Mesothelial cell of epicardium (in vitro differentiated cells): ENCODE measurements at regions not wholly inside any gene's neighbourhood (a gene's known extent, or its start where the extent isn't known, plus 50 kb on each side); places are given as distances from the start of the nearest gene placed in this dataset.

Source experiments
- DNase-seq, 2 experiments: peaks; one replicate each; pipeline ENCODE4 v3.0.0; 2021; ENCODE audit warnings: low spot score in 2 of 2; ENCODE audit not compliant: unreplicated experiment in 2 of 2
- H3K27ac Mint-ChIP-seq: 2 replicates; pipeline ENCODE4 v1.8.0; 2021; ENCODE audit warnings: mixed read lengths
- H3K27me3 Mint-ChIP-seq: 2 replicates; pipeline ENCODE4 v1.8.0; 2021; ENCODE audit warnings: low read depth, mixed read lengths
- H3K36me3 Mint-ChIP-seq: 2 replicates; pipeline ENCODE4 v1.8.0; 2021; ENCODE audit warnings: mixed read lengths
- H3K4me1 Mint-ChIP-seq: 2 replicates; pipeline ENCODE4 v1.8.0; 2021; ENCODE audit warnings: mixed read lengths
- H3K4me3 Mint-ChIP-seq: 2 replicates; pipeline ENCODE4 v1.8.0; 2021; ENCODE audit warnings: mild to moderate bottlenecking, moderate library complexity, mixed read lengths
- H3K9me3 Mint-ChIP-seq: 2 replicates; pipeline ENCODE4 v1.8.0; 2021; ENCODE audit warnings: mixed read lengths
- TF ChIP-seq, protein P1 (sequence below): fragments of 200-600 bp; sonication (generic); IDR thresholded peaks from one replicate; pipeline ENCODE4 v1.5.0; 2021; ENCODE audit warnings: antibody characterized with exemption; ENCODE audit not compliant: unreplicated experiment

DNA sequence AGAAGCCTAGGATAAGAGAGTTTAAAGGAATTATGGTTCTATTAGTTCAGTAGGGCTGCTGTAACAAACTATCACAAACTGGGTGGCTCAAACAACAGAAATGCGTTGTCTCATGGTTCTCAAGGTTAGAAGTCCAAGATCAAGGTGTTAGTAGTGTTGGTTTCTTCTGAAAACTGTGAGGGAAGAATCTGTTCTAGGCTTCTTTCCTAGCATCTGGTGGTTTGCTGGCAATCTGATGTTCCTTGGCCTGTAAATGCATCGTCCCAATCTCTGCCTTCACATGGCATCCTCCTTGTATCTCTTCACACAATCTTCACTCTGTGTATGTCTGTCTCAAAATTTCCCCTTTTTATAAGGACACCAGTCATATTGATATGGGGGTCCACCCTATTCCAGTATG lies 76.3 kb downstream of the MDH1 start:
- H3K36me3 Mint-ChIP-seq, result no peaks in the 10 kb centered on the region
- no peaks in the 10 kb centered on the region for H3K27me3 Mint-ChIP-seq
- H3K27ac Mint-ChIP-seq, result no peak overlapping the region
- peaks cover 13% of the 10 kb centered on the region for H3K4me1 Mint-ChIP-seq
- TF ChIP-seq, protein P1, sequence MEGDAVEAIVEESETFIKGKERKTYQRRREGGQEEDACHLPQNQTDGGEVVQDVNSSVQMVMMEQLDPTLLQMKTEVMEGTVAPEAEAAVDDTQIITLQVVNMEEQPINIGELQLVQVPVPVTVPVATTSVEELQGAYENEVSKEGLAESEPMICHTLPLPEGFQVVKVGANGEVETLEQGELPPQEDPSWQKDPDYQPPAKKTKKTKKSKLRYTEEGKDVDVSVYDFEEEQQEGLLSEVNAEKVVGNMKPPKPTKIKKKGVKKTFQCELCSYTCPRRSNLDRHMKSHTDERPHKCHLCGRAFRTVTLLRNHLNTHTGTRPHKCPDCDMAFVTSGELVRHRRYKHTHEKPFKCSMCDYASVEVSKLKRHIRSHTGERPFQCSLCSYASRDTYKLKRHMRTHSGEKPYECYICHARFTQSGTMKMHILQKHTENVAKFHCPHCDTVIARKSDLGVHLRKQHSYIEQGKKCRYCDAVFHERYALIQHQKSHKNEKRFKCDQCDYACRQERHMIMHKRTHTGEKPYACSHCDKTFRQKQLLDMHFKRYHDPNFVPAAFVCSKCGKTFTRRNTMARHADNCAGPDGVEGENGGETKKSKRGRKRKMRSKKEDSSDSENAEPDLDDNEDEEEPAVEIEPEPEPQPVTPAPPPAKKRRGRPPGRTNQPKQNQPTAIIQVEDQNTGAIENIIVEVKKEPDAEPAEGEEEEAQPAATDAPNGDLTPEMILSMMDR, result no peak
- no peak overlapping the region for H3K4me3 Mint-ChIP-seq
- peaks cover 3% of the 10 kb centered on the region for H3K9me3 Mint-ChIP-seq
- no peak for DNase-seq

DNA sequence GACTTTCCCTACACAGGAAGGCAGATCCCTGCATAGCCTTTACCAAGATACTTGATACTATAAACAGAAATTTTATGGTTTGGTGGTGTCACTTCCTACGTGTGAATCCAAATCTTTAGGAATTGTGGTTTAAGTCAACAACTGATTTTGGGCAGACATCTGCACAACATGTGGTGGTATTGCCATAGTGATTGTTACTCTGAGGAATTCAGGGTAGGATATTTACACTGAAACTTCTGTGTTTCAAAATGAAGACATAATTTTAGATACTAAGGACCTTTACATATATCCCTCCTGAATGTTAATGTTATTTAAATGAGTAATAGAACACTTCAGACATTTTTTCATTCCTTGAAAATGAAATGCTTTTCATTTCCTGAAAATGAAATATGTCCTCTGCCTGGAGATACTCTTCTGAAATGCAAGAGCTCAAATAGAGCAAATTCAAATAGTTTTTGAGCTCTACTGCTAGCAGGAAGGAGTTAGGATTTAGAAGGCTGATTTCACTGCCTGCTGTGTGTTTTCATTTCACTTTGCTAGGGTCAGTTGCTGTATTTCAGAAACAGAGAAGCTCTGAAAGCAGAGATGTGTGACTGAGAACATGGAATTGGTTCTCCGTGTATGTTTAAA lies 77.2 kb downstream of the MDH1 start:
- no peak for DNase-seq
- H3K27me3 Mint-ChIP-seq, result no peaks in the 10 kb centered on the region
- H3K4me3 Mint-ChIP-seq, result no peak overlapping the region

DNA sequence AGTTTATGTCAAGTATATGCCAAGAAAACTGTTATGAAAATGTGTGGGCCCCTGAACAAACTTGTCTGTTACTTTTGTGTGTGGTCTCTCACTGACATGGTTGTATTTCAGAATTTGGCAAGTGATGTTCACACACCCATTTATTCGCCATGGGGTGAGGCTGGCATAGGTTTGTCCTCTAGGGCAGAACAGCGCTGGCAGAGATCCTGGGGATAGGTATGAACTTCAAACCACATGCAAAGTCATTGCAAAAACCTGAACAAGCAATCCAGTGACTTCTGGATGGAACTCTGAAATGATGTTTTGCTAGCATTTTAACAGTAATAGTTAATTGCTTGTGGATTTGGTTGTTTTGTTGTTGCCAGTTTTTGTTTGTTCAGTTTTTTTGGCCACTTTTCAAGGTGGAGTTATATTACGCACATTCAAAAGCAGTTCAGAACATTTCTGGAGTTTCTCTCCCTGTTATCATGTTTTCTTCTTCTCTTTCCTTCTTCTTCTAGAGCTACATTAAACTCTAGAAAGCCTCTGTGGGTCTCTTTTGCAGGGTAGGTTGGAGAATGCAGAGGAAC lies 78.5 kb downstream of the MDH1 start:
- no peaks in the 10 kb centered on the region for H3K36me3 Mint-ChIP-seq
- H3K4me3 Mint-ChIP-seq, result no peak overlapping the region

More for the DNA sequence above, 77.2 kb downstream of the MDH1 start:
- H3K4me1 Mint-ChIP-seq, result peaks cover 13% of the 10 kb centered on the region
- H3K36me3 Mint-ChIP-seq, result no peaks in the 10 kb centered on the region
- H3K27ac Mint-ChIP-seq, result no peak overlapping the region
- TF ChIP-seq, protein P1, result no peak
- H3K9me3 Mint-ChIP-seq, result peaks cover 3% of the 10 kb centered on the region

DNA sequence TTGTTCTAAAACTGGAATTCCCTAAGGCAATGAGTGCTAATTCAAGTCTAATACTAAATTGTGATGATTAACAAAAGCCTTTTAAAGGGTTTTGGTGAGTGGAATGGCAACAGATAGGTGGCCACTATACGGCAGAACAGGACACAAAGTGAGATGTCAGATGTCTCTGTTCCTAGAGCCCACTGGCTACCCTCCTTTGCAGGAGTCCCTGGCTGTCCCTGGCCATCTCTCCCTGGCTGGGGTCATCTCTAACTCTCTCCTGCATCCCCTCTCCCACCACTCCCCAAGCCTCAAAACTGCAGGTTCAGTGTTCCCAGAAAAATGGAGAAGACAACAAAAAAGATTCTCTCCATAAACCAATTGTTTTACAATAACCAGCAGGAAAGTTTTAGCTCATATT lies 79.2 kb downstream of the MDH1 start:
- Mint-ChIP-seq H3K9me3 (peaks cover 3% of the 10 kb centered on the region), H3K27me3 (no peaks in the 10 kb centered on the region), H3K36me3 (no peaks in the 10 kb centered on the region), H3K4me3 (no peak overlapping the region), H3K4me1 (peaks cover 13% of the 10 kb centered on the region), H3K27ac (no peak overlapping the region)
- TF ChIP-seq, protein P1, result no peak
- no peak for DNase-seq

More for the DNA sequence above, 78.5 kb downstream of the MDH1 start:
- TF ChIP-seq, protein P1, result no peak
- H3K27me3 Mint-ChIP-seq, result no peaks in the 10 kb centered on the region
- H3K4me1 Mint-ChIP-seq, result peaks cover 13% of the 10 kb centered on the region
- H3K27ac Mint-ChIP-seq, result no peak overlapping the region
- DNase-seq, result no peak
- H3K9me3 Mint-ChIP-seq, result peaks cover 3% of the 10 kb centered on the region

DNA sequence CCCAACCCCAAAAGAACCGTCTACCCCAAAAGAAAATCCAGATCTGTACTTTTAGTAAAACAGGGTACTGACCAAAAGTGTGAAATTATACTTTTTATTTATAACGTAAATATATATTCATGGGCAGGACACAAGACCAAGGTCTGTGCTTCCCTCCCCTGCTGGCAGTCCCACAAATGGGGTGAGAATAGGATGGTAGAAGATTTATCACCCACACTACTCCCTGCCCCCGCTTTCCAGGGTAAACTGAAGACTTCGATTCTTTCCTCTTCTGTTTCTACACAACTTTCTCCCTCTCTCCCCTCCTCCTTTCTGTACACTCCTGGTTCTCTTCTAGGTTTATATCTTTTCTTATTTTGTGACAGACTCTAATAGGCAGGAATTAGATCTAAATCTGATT lies 79.7 kb downstream of the MDH1 start:
- no peak for DNase-seq
- Mint-ChIP-seq H3K27me3 (no peaks in the 10 kb centered on the region), H3K4me1 (peaks cover 10% of the 10 kb centered on the region), H3K27ac (no peak overlapping the region), H3K36me3 (no peaks in the 10 kb centered on the region), H3K9me3 (peaks cover 3% of the 10 kb centered on the region), H3K4me3 (no peak overlapping the region)
- TF ChIP-seq, protein P1, result no peak
